ENCODE measurements at regions not wholly inside any gene's neighbourhood (a gene's known extent, or its start where the extent isn't known, plus 50 kb on each side); places are given as distances from the start of the nearest gene placed in this dataset.

DNA sequence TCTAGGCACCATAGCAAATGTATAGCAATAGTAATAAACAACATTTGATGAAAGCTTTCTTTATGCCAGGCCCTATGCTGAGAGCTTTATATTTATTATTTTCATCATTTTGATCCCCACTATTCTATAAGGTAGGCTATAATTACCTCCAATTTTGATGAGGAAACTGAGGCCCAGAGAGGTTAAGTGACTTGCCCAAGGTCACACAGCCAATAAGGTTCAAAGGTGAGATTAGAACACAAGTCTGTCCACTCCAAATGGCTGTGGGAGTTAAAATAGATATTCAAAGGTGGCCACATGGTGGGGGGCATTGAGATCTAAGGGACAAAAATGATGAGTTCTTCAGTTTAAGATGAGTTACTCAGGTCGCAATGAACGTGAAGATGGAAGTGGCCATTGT, 269.9 kb downstream of the BMP7 start:
- no peak for DNase-seq (ENCODE audit: low read depth in 2 of 2)

DNA sequence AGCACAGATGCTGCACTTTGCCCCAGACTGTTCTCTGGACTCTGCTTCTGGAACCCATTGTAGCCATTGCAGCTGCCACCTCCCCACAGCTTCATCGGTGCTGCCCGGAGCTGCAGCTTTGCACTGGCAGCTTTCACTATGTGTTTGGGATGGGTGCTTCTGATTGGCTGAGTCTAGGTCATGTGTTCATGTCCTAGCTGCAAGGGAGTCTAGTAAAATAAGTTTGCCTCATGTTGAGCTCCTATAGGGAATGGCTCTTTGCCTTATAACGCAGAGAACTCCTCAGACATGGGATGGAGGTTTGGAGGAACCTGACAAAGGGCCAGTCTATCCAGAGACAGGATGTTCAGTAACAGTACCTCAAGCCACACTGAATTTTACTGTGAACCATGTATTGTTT, 268.0 kb downstream of the BMP7 start:
- no peak for DNase-seq (ENCODE audit: low read depth in 2 of 2)

DNA sequence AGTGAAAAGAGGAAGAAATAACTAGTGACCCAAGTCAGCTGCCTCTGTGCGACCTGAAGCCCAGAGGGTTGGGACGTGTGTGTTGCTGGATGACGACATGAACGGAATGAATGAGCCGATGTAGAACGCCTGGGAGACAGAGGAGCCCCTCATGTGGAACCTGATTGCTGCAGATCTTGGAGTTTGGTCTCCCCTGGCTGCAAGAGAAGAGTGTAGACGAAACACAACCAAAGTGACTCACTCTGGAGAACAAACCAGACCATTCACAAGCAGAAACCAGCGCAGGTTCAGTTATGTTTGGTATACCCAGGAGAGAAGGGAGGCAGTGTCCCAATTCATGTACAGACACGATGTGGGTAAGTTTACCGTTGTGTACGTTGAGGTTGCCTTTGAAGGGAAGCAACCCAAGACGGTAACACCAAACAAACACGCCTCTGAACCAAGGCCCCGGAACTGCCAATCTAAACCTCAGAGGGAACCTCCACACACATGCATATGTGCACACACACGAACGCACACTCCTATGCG, 265.9 kb downstream of the BMP7 start:
- DNase-seq (ENCODE audit: low read depth in 2 of 2) = no peak

DNA sequence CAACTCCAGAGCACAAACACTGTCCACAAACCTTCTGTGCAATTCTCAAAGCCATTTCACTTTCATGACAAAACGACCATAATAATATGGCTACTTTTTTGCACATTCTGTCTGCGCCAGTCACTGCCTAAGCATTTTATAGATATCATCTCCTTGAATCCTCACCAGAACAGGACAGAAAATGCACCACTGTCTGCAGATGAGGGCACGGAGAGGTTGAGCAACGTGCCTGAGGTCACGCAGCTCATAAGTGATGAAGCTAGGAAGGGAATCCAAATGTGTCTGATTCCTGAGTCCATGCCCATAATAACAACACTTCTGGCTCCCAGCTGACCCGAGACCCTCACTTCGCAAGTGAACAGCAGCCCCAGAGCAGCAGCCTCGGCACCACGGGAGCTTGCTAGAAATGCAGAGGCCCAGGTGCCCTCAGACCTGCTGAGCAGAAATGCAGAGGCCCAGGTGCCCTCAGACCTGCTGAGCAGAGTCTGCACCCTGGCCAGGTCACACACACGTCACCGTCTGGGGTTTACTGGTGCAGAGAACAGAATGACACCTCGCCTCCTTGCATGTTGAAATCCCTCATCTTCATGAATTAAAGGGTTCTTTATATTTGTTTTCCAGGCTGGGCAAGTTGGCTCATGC, 265.2 kb downstream of the BMP7 start:
- DNase-seq (ENCODE audit: low read depth in 2 of 2) = no peak

DNA sequence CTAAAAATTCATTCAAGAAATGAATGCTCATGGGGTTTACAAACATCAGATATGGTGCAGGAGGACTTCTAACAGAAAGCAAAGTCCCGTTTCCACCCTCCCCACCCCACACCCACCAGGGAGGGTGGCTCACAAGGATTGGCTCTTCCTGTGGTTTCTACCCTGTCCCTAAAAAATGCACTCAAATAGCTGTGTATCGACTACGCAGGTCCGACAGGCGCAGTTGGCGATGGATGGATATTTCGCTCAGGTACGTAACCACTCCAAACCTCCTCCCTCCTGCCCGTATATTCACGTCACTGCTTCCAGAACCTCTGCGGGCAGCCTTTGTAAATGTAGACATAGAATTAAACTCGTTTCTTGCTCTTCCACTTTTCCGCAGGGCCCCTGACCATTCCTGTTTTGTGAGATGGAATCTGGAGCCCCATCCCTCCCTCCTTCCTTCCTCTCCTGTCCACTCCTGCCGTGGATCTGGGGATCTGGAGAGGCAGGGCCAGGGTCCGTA, 264.3 kb downstream of the BMP7 start:
- no peak for DNase-seq (ENCODE audit: low read depth in 2 of 2)

DNA sequence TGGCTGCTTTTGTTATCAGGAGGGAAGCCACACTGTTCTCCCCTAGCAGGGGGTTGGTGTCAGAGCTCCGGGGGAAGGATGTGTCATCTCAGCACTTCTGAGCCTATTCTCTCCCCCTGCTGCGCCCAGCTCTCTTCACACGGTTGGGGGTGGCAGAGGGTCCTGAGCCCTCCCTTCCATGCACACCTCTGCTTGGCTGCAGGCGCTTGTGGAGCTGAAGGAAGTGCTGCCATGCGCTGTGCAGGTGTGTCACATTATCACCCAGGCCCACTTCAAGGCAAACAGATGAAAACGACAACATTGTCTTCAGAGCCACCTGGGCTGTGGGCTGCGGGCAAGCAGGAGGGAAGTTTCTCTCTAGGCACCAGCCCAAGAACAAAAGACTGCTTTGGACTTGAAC, 263.4 kb downstream of the BMP7 start:
- no peak for DNase-seq (ENCODE audit: low read depth in 2 of 2)

DNA sequence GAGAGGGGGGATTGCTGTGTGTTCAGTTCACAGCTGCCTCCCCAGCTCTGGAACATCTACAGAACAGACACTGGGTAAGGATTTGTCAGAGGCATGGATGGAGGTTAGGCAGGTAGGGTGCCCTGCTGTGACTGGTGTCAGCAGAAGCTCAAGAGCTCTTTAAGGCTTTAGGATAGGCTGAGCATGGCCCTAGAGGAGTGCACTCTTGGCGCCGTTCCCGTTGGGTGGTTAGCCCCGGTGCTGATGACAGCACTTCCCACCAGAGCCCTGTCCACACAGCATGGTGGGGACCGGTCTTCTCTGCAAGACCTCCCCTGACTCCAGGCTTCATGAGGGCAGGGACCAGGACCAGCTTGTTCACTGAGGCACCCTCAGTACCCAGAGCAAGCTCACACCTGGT, 262.0 kb downstream of the BMP7 start:
- DNase-seq (ENCODE audit: low read depth in 2 of 2) = no peak

DNA sequence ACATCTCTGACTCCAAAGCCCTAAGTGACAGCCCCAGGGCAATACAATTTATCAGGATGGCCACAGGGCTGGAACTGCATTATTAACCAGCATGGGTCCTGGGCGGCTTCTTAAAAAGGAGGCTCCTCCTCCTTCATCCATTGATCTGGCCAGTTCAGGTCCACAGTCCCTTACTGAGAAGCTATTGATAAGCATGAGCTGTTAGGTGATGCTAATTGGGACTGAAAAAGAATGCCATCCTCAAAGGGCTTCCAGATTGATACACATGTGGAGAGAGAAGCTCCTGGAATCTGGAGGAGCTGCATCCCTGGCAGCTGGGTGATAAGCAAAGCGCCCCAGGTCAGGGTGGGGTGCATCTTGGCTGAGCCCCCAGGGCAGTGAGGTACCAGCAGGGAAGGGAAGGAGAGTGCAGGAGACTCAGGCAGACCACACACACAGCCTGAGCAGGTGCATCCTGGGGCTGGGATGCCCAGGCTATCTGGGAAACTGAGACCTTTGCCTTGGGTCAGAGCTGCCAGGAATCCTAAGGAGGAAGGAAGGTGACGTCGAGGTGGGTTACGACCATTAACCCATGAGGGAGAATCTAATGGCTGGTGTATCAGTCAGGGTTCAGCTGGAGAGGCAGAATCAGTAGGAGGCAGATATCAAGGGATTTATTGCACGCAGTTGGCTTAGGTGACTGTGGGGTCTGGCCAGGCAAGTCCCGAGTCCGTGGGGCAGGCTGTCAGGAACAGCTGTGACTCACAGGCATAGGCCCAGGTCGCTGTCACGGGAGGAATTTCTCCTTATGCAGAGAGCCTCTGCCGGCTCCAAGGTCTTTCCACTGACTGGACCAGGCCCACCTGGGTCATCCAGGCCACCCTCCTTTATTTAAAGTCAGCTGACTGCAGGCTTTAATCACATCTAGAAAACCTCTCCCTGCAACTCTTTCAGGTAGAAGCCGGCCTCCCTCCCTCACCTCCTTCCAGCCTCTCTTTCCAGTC, 261.2 kb downstream of the BMP7 start:
- no peak for DNase-seq (ENCODE audit: low read depth in 2 of 2)

DNA sequence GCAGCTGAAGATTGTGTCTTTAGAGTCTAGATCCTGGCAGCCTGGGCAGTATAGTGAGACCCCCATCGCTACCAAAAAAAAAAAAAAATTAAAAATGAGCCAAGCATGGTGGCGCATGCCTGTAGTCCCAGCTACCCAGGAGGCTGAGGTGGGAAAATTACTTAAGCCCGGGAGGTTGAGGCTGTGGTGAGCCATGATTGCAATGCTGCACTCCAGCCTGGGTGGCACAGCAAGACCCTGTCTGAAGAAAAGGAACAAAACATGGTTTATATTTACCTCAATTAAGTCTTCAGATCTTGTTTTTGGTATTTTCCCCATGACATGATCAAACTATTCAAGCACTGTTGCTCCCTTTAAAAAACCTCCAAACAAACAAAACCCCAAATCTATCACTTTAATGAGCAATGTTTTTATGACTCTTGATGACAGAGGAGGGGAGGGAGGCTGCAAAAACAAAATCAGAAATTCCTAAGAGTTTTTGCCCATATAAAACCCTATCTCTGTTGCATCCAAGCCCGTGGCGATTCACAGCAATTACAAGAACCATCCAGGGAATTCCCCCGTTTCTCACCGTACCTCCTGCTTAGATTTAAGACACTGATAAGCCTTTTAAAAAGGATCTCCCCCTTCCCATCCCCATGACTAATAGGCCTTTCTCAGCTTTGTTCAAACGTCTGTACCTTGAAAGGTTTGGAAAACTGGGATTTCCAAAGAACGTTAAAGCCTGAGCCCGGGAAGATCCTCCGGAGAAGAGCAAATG, 259.9 kb downstream of the BMP7 start:
- peak; percentile 24 to 25 for DNase-seq (ENCODE audit: low read depth in 2 of 2)

DNA sequence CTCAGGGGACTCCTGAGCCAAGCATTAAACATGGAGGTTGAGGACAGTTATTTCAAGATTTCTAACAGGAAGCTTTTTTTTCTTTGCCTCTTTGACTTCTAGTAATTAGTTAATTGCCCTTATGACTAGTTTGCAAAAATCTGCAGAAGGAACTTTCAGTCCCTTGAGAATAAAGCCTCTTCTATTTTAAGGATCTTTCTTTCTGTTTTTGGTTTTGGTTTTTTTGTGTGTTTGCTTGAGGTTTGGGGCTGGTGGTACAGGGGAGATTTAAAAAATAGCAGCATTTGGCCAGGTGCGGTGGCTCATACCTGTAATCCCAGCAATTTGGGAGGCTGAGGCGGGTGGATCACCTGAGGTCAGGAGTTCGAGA, 259.3 kb downstream of the BMP7 start:
- no peak for DNase-seq (ENCODE audit: low read depth in 2 of 2)

DNA sequence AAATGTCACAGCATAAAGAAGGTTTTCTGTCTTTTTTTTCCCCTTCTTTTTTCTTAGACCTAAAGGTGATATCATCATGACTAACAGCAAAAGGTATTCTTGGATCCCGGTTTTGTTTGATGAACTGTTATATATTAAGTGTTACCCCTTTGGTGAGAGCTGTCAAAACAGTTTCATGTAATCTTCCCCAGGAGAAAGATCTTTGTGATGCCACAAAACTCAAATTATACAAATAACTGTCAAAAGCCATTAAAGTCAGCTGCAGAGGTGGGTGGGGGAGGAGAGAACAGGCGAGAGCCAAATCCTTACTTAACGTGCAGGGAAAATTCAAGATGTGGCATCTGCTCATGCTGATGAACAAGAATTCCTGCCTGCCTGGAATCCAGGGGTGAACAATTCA, 258.2 kb downstream of the BMP7 start:
- peak; percentile 18 to 21 for DNase-seq (ENCODE audit: low read depth in 2 of 2)

DNA sequence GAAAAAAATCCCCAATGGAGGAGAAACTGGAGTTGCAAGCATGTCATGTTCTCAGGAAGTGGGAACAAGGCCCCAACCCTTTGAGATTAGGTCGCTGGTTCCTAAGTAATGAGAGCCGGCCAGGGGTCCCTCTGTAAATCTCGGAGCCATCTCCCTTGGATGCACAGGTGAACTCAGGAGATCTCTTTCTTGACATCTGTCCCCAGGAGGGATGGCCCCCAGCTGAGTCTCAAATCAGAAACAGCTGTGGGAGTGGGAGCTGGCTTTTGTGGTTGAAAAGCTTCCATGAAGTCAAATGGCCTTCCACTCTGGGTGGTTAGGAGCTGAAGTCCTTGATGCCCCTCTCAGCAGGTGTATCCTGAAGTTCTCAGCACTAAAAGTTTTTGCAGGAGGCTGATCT, 257.1 kb downstream of the BMP7 start:
- DNase-seq (ENCODE audit: low read depth in 2 of 2) = no peak

DNA sequence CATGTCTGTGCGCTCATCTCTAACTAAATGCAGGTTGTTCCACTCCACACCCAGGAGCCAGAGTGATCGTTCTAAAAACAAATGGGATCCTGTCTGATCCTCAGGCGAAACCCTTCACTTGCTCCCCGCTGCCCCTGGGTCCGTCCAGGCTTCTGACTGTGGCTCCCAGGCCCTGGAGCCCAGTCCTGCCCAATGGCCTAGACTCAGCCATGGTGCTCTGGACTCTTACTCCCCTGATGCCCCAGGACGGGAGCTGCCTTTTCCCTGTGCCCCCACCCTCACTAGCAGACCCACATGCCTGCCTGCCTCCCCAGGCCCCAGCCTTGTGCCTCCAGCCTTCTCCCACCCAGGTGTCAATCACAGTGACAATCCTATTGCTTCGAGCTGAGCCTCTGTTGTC, 256.7 kb downstream of the BMP7 start:
- DNase-seq (ENCODE audit: low read depth in 2 of 2) = no peak

DNA sequence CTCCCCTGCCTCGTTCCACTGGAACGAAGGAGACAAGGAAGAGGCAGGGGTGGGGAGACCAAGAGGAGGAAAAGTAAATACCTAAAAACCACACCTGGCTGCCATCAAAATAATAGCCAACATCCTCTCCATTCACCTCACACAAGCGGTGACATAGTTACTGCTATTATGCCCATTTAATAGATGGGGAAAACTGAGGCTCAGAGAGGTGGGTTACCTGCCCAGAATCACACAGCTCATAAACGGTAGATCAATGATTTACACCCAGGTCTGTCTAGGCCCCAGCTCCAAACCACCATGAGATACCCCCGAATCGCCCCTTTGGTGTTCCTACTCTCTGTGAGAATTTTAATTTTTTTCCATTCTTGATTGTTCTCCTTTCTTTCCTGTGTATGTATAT, 253.8 kb downstream of the BMP7 start:
- DNase-seq (ENCODE audit: low read depth in 2 of 2) = no peak

DNA sequence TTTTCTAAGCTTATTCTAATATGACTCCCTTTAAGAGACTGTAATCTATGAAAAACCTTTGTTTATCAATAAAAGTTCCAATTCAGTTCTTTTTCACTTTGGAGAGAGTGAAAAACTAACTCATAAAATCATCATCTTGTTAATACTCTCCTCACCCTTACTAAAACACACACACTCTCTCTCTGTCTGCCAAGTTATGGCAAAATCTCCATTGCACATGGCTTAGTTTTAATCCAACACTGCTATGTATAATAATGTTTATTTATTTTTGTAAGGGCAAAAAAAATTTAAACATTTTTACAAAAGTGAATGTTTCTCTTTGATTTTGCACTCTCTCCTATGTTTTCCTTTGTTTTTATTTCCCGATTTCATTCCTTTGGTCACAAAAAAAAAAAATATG, 253.2 kb downstream of the BMP7 start:
- no peak for DNase-seq (ENCODE audit: low read depth in 2 of 2)

DNA sequence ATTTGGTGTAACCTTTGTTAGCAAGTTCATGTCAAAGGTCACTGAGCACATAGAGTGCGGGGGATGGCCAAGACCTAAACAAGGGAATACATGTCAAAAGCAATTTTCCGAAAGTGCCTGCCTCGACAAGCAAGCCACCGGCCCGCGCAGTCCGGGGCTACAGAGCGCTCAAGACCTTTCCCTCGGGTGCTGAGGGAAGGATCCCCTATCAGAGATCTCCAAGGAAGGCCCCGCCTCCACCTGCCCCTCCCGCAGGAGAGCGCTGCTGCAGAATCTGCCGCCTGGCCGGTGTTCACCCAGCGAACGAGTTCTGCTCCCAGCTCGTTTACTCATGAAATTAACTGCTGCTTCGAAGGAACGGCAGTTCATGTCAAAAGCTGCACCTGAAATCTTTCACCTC, 252.7 kb downstream of the BMP7 start:
- DNase-seq (ENCODE audit: low read depth in 2 of 2) = no peak

DNA sequence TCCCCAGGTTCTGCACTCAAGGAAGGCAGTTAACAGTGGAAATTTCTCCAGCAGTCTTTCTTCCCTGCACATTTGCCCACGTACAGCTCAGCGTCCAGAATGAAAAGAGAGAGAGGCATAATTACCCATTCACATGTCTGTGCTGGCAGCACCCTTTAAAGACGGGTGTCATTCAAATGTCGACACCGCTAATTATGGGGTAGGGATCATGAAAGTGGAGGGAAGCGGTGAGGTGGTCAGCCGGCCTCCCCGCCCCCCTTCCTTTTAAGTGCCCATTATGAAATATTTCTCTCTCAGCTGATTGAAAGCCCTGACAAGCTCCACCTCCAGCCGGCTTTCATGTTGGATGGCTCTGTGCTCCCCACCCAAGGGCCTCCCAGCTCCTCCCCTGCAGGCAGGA, 246.1 kb downstream of the BMP7 start:
- no peak for DNase-seq (ENCODE audit: low read depth in 2 of 2)

DNA sequence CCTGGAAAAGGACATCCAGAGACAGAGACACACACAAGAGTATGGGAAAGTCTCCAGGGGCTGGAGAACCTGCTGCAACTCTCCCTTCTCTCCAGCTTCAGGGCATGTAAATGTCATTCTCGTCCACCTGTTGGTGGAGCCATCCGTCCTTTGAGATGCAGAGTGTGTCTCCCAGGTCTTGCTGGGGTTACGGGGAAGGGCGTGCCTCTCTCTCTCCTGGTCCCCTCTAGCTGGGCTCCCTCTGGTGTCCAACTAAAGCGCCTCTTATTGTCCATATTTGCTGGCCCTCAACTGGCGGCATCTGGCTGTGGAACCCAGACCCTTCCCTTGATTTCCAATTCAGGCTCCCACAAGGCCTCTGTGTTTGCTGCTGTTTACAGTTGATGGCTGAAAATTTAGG, 244.1 kb downstream of the BMP7 start:
- no peak for DNase-seq (ENCODE audit: low read depth in 2 of 2)

DNA sequence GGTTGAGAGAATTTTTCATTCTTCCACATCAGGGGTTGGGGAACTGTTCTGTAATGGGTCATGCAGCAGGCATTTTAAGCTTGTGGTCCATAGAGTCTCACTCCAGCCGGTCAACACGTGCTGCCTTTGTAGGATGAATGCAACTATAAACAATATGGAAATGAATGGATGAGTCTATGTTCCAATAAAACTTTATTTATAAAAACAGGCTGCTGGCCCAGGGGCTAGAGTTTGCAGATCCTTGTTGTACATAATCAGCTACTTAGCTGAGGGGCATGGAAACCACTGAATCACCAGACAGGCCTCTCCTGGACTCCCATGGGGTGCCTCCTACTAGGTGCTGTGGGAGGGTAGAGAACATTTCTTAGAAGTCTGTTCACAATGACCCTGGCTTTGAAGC, 243.4 kb downstream of the BMP7 start:
- DNase-seq (ENCODE audit: low read depth in 2 of 2) = no peak

DNA sequence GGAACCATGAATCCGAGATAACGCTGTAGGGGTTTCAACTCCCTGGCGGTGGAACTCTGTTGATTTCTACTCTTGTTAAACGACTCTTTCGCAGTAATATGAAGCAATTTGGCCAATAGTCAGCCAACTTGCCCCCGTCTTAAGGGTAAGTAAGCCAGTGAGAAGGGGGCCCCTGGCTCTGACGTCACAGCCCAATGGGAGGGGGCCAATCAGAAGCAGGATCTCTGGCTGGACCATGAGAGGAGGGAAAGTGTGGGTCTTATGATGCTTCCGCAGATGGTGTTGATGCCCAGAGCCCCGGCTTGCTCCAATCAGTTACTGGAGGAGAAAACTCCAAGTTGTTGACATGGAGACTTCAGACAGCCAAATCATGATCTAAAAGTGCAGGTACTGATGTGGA, 242.4 kb downstream of the BMP7 start:
- no peak for DNase-seq (ENCODE audit: low read depth in 2 of 2)

DNA sequence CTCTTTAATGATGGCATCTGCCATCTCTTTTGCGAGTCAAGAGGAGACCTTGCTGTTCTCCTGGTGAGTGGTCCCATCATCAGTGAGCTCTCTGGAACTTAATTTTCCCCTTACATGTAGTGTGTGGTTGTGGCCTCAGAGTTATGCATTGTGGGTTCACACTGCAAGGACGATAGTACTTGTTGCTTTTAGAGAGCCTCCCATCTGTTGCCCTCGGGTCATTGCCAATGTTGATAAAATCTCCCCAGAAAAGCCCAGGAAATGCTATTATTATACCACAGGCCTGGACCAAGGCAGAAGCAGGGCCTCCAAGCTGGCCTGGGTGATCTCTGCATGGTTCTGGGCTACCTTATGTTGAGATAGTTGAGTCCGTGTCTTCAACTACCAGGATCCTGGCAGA, 241.6 kb downstream of the BMP7 start:
- DNase-seq (ENCODE audit: low read depth in 2 of 2) = no peak

DNA sequence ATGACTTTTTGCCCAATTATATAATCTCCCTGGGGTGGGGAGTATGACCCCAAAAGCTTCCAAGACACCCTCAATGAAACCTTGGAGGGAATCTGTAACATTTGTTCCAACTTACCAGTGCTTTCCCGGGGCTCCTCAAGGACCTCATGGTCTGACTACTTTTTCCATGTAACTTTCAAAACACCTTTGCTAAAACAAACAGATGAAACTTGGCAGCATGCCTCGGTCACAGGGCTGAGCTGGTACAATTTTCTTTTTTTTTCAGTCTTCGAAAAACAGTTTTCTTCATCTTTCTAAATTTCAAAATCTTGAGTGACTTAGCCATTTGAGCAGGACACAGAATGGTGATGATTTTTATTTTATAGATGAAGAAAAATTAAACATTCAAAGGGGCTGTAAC, 241.2 kb downstream of the BMP7 start:
- DNase-seq (ENCODE audit: low read depth in 2 of 2) = no peak

All from fibroblast of skin of left quadriceps (primary cell).